ENCODE measurements at regions not wholly inside any gene's neighbourhood (a gene's known extent, or its start where the extent isn't known, plus 50 kb on each side); places are given as distances from the start of the nearest gene placed in this dataset.

DNA sequence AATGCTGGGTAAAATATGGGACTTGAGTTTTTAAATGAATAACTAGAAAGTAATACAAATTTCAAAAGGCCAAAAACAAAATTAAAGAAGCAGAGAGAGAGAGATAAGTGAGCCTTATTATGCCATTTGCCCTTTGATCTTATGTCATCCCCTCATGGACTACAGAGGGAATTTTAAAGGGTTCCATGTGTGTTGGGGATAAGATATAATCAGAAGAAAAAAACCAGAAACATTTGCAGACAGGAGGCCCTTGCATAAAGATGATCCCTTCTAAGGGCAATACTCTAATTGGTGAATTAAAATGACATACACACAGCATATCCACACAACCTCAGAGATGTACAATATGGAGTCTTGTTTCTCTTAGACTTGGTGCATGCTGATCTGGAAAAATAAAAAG, 406.6 kb upstream of the LARGE1 start:
- no peak for DNase-seq (ENCODE audit: extremely low spot score, unreplicated experiment)
- no peak overlapping the region for H3K4me3 Mint-ChIP-seq
- TF ChIP-seq CTCF (conservative IDR thresholded peaks at IDR 0.05) = no peak
- H3K9me3 Mint-ChIP-seq = no peaks in the 10 kb centered on the region
- H3K36me3 Mint-ChIP-seq = no peaks in the 10 kb centered on the region
- H3K27me3 Mint-ChIP-seq = no peaks in the 10 kb centered on the region
- peaks cover 8% of the 10 kb centered on the region for H3K4me1 Mint-ChIP-seq (ENCODE audit: unreplicated experiment)
- H3K27ac Mint-ChIP-seq = no peak overlapping the region

DNA sequence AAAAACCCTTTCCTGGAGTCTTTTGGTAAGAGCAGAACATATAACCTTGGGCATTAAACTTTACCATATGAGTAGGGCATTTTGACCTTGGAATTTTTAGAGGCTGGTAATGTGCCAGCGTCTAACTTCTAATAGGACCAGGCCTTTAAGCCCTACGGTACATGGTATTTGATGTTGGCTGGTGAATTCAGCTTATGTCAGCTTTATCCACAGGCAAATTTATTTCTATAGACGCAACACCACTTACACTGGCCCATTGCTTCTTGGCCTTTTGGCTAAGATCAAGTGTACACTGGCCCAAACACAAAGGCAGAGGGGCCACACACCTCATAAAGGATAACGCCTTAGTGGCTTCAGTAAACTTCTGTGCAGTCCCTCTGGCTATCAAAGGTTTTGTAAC, 410.2 kb upstream of the LARGE1 start:
- no peaks in the 10 kb centered on the region for H3K27me3 Mint-ChIP-seq

GRCh38 chr22:34333285-34333684, 413.0 kb upstream of the LARGE1 start:
- no peak for TF ChIP-seq CTCF (conservative IDR thresholded peaks at IDR 0.05)
- Mint-ChIP-seq H3K9me3 (peaks cover 11% of the 10 kb centered on the region), H3K36me3 (no peaks in the 10 kb centered on the region), H3K27ac (no peak overlapping the region), H3K4me3 (no peak overlapping the region), H3K27me3 (no peaks in the 10 kb centered on the region), H3K4me1 (ENCODE audit: unreplicated experiment) (no peaks in the 10 kb centered on the region)
- no peak for DNase-seq (ENCODE audit: extremely low spot score, unreplicated experiment)

More for the DNA sequence above, 410.2 kb upstream of the LARGE1 start:
- no peak for DNase-seq (ENCODE audit: extremely low spot score, unreplicated experiment)
- Mint-ChIP-seq H3K4me3 (no peak overlapping the region), H3K36me3 (no peaks in the 10 kb centered on the region), H3K4me1 (ENCODE audit: unreplicated experiment) (peaks cover 8% of the 10 kb centered on the region), H3K9me3 (peaks cover 5% of the 10 kb centered on the region), H3K27ac (no peak overlapping the region)
- TF ChIP-seq CTCF (conservative IDR thresholded peaks at IDR 0.05) = no peak

- DNase-seq (ENCODE audit: extremely low spot score, unreplicated experiment) = no peak
- H3K4me3 Mint-ChIP-seq = no peak overlapping the region
- H3K27me3 Mint-ChIP-seq = no peaks in the 10 kb centered on the region
- no peaks in the 10 kb centered on the region for H3K36me3 Mint-ChIP-seq
- TF ChIP-seq CTCF (conservative IDR thresholded peaks at IDR 0.05) = no peak
- H3K27ac Mint-ChIP-seq = no peak overlapping the region
- H3K4me1 Mint-ChIP-seq (ENCODE audit: unreplicated experiment) = no peaks in the 10 kb centered on the region
- peaks cover 11% of the 10 kb centered on the region for H3K9me3 Mint-ChIP-seq
Measured at GRCh38 chr22:34334893-34335292, 414.6 kb upstream of the LARGE1 start.

DNA sequence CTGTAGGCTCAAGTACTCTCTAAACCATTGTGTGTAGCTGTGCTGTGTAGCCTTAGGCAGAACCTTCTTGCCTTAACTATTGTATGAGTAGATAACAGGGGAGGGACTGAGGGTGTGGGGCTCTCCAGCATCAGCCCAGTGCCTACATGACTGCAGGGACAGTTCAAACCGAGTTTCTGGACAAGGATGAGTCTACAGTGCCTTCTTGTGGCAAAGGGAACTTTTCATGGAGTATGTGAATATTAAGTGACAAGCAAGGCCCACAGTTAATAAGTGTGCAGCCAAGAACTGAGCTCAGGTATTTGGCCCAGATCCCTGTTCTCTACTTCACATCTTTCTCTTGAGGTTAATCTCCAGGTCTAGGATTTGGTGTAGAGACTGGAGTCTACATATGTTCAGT, 424.4 kb upstream of the LARGE1 start:
- no peak for DNase-seq (ENCODE audit: extremely low spot score, unreplicated experiment)
- TF ChIP-seq CTCF (conservative IDR thresholded peaks at IDR 0.05) = no peak
- Mint-ChIP-seq H3K9me3 (no peaks in the 10 kb centered on the region), H3K27ac (no peak overlapping the region), H3K27me3 (peaks cover 7% of the 10 kb centered on the region), H3K36me3 (no peaks in the 10 kb centered on the region), H3K4me3 (no peak overlapping the region), H3K4me1 (ENCODE audit: unreplicated experiment) (peaks cover 9% of the 10 kb centered on the region)
